Stimulated activated CD4-positive, alpha-beta T cell treated with anti-CD3 and anti-CD28 coated beads, Interleukin-4, amount 100 ng/mL, for 1 hour (primary cell): ENCODE measurements at regions not wholly inside any gene's neighbourhood (a gene's known extent, or its start where the extent isn't known, plus 50 kb on each side); places are given as distances from the start of the nearest gene placed in this dataset.

Source experiments
- DNase-seq: peaks from one replicate; pipeline ENCODE4 v3.0.0-alpha.2; 2020

DNA sequence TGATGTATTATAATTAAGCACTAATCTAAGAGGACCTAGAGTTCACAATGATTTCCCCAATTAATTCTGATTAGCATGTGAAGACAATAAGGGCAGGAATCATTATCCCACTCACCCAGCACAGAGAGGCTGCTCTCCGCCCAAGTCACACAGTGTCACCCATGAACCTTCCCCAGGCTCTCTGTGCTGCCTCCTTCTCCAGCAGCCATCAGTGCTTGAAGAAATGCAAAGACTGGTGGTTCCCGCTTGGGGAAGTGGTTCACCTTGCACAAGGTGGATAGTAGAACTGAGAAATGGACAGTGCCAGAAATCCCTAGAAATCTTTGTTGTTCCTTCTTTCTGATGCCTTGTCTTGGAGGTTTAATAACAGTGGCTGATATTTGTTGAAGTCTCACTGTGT is 401.3 kb downstream of the QKI start:
- no peak for DNase-seq

- no peak for DNase-seq
Observed at GRCh38 chr6:163814494-163815364, 400.2 kb downstream of the QKI start.

GRCh38 chr6:163813979-163814493 is 399.5 kb downstream of the QKI start:
- no peak for DNase-seq

GRCh38 chr6:163811317-163811716 is 396.8 kb downstream of the QKI start:
- DNase-seq = no peak

DNA sequence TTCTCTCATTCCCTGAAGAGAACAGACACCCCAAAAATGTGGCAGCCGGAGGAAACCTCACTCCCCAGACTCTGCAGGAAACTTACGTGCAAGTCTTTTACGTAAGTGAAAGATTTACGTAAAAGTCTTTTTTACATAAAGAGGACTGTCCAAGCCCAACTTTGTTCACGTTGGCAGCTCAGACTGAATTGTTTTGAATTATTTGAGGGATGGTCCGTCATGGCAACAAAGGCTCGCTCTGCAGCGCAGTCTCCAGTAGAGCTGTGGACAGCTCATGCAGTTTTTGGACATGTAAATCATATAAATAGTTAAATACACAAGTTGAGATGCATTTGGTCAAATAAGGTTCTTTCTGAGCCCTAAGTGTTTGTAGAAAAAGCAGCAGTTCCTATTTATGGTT is 394.8 kb downstream of the QKI start:
- DNase-seq = no peak

GRCh38 chr6:163808871-163809270 is 394.4 kb downstream of the QKI start:
- no peak for DNase-seq

GRCh38 chr6:163808231-163808630 is 393.7 kb downstream of the QKI start:
- no peak for DNase-seq

DNA sequence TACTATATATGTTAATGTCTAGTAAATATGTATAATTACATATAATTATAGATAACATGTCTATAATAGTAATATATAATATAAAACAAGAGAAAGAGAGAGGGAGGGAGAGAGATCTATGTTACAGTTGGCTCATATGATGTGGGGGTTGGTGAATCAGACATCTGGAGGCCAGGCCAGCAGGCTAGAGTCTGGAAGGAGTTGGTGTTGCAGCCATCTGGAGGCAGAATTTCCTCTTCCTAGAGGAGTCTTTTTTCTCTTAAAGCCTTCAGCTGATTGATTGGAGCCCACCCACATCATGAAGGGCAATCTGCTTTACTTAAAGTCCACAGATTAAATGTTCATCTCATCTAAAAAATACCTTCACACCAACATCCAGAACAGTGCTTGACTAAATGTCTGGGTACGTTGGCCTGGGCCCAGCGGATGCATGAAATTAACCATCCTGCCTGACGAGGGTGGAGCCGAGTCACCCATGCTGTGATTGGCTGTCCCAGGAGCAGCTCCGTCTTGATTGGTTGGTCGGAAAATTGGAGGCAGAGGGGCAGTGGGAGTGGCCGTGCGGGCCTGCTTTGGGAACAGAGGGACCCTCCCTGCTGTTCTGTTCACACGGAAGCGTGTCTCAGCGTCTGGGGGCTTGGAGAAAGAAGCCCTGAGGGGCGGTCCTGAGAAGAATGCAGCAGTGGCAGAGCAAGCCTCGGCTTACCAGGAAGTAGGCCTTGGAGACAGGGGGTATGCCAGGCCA is 392.4 kb downstream of the QKI start:
- DNase-seq = no peak

GRCh38 chr6:163804991-163805390 is 390.5 kb downstream of the QKI start:
- no peak for DNase-seq

GRCh38 chr6:163802267-163802666 is 387.7 kb downstream of the QKI start:
- no peak for DNase-seq

- DNase-seq = no peak
Observed at GRCh38 chr6:163797296-163797845, 382.9 kb downstream of the QKI start.

DNA sequence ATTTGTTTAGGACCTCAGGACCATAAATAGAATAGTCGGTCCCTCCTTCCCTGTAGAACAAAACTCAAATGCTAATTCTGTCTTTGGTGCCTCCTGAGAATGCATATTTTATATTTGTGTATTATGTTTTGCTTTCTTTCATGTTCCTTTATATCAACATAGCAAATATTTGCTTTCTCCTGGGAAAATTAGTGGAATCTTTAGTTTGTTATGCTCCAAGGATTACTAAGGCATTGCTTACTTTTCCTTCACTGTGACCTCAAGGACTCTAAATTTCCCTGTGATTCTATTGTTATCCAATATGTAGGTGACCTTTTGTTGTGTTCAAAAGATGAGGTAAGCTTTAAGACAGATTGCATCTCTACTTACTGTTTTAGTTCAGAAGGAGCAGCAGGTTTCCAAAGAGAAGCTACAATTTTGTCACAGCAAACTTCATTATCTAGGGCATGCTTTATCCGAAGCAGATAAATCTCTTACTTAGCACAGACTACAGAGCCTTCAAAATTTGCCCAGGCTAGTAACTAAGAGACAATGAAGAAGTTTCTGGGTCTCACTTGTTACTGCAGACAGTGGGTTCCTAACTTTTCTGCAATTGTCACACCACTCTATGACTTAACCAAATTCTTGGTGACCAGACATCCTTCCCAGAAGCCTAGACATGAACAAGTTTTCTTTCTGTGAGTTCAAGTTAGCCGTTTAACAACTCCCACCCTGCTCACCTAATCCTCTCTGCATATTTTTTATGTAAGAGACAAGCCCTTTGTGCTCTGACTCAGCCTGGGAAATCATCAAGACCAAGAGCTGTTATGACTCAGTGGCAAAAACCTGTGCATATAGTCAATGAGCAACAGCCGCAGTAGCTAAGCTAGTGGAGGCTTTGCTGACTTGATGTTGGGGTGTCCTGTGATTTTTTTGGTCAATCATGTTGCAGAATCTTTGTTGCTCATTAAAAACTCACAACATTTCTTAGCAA is 378.8 kb downstream of the QKI start:
- DNase-seq = no peak

DNA sequence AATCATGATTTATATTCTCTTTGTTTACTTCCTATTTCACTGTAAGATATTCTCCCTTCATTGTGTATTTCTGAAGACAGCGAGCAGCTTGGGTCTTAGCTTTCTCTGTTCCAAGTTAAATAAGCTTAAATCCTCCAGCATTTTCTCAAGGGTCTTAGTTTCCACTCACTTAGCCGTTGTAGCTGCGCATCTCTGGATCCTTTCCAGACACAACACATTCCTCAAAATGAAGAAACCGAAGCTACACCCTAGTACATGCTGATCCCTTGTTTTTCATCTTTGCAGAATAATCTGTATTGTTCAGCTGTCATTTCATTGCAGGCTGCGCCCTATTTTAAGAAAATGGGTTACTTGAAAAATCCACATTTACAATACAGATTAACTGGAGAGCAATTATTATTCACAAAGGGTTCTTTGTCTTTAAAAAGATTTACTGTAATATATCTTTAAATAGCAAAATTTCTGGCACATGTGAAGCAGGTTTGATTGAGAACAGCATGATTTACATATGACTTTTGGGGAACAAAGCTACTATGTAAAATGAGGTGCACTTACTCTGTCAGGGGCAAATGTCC is 375.8 kb downstream of the QKI start:
- no peak for DNase-seq

GRCh38 chr6:163789199-163789810 is 374.8 kb downstream of the QKI start:
- DNase-seq = no peak

DNA sequence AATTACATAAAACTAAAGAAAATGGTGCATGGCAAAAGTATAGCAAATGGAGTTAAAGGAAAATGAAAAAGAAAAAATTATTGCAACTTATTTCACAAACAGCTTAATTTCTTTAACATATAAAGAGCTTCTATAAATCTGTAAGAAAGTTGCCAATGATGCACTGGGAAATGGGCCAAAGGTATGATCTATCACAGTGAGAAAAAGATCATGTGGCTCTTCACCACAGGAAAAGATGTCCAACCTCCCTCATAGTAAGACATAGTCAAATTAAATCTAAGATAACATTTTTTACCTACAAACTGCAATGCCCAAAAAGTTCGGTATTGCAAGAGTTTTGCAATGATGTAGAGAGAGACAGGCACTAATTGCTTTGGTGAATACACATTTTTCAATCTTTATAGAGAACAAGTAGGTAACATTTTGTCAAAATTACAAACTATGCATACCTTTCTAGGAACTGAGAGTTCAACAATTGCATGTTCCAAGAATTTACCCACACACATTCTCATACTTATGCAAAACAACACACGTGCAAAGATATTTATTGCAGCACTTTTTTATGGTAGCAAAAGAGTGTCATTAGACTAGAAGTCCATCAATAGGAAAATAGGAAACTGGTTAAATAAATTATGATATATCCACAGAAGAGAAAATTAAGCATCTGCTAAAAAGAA is 372.6 kb downstream of the QKI start:
- DNase-seq = no peak

DNA sequence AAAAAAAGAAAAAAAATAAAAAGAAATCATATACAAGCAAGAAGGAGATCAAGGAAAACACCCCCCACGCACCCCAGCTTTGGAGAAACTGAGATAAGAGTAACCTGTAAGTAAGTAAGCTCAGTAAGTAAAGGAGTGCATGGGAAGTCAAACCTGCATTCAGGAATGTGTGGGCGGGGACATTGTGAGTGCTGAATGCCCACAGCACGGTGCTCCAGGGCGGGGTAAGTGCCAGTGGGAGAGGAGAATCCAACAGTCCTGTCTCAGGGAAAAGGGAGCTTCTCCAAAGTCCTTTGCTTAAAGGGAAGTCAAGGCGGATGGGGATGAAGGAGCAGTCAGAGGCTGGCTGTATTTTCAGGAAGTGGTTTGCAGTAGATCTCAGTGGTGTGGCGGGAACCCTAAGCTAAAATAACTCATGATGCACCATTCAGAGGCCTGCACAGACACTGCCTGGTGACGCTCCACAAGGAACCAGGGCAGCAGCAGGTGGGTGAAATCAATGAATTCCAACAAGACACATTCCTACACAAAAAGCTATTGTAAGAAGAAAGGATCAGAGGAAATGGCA is 368.0 kb downstream of the QKI start:
- no peak for DNase-seq

- DNase-seq = no peak
Observed at GRCh38 chr6:163780994-163781393, 366.5 kb downstream of the QKI start.

DNA sequence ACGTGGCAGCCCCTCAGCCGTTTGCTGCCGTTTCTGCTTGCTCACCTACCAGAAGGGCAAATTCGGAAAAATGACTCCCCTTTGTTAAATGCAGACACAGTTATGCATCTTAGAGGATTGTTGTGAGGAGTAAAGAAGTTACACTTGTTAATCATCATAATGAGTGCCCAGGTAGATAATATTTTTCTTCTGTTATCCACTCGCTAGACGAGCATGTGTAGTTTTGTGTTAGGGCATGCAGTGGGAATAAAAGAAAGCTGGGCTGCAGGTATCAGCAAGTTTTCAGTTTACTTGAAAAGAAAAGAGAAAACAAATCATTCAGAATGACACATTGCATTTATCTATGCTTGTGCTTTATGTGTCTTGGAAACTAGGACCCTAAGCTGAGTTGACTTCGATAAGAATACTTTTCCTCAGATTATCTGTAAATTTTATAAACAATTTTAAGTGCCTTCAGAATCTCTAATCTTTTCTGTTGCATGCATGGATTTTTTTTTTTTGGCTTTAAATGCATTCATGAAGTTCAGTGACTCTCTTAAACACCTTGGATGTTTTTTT is 365.3 kb downstream of the QKI start:
- DNase-seq = no peak

- no peak for DNase-seq
Observed at GRCh38 chr6:163777716-163778115, 363.2 kb downstream of the QKI start.
